SH-SY5Y (cell line): ENCODE measurements at regions not wholly inside any gene's neighbourhood (a gene's known extent, or its start where the extent isn't known, plus 50 kb on each side); places are given as distances from the start of the nearest gene placed in this dataset.

Experiments used
- GATA2 ChIP-seq: IDR thresholded peaks from 2 replicates; pipeline ENCODE4 v1.6.1; 2011; ENCODE audit warnings: mild to moderate bottlenecking, low read depth, low read length
- GATA3 ChIP-seq: IDR thresholded peaks from 2 replicates; pipeline ENCODE4 v1.6.1; 2011; ENCODE audit warnings: low read depth, mild to moderate bottlenecking, low read length, moderate library complexity

DNA sequence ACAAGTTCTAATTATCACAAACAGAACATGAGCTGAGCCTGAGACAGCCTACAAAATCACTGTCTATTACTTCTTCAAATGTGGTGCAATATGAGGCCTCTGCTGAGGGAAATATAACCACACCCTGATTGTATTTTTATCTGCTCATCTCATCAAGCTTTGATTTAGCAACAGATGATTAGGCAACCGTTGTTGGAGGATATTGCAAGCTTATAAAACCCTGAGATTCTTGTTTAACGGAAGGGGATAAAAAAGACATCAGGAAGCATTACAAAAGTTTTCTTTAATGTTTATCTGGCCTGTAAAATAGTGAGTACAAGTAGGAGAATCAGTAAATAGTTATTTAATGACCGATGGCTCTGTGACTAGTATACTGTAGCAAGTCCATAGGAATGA is 108.5 kb downstream of the ZNF330 start:
- TF ChIP-seq GATA2, result no peak
- no peak for TF ChIP-seq GATA3
